ENCODE measurements at regions not wholly inside any gene's neighbourhood (a gene's known extent, or its start where the extent isn't known, plus 50 kb on each side); places are given as distances from the start of the nearest gene placed in this dataset.
A peak's percentile ranks its signal among the peaks of the same experiment; 100 is the strongest.

- no peak for ATAC-seq
- TF ChIP-seq ZNF8 (CRISPR knock-in tag; IDR thresholded peaks at IDR 0.05), result no peak
- no peak for TF ChIP-seq GLIS3 (CRISPR knock-in tag; IDR thresholded peaks at IDR 0.05)
- TF ChIP-seq CREB5 (CRISPR knock-in tag; IDR thresholded peaks at IDR 0.05; ENCODE audit: low read depth), result no peak
- TF ChIP-seq ZFP30 (CRISPR knock-in tag; IDR thresholded peaks at IDR 0.05), result no peak
- TF ChIP-seq ISL1 (CRISPR knock-in tag; IDR thresholded peaks at IDR 0.05), result no peak
- no peak for TF ChIP-seq ESRRG (CRISPR knock-in tag; IDR thresholded peaks at IDR 0.05)
- no peak for TF ChIP-seq CSDC2 (CRISPR knock-in tag; IDR thresholded peaks at IDR 0.05)
- TF ChIP-seq TOX (CRISPR knock-in tag; IDR thresholded peaks at IDR 0.05; ENCODE audit: borderline replicate concordance), result no peak
- TF ChIP-seq RARB (CRISPR knock-in tag; IDR thresholded peaks at IDR 0.05), result no peak
- no peak for TF ChIP-seq TSHZ2 (CRISPR knock-in tag; IDR thresholded peaks at IDR 0.05)
Measured at GRCh38 chr14:95608637-95609235, 73.9 kb downstream of the GLRX5 start.

GRCh38 chr14:95609398-95609990 lies 74.6 kb downstream of the GLRX5 start:
- ATAC-seq, result peak; percentile 73

GRCh38 chr14:95611293-95611880 lies 74.8 kb upstream of the TCL1B start:
- TF ChIP-seq PATZ1 (CRISPR knock-in tag; IDR thresholded peaks at IDR 0.05; ENCODE audit: borderline replicate concordance) (no peak), CREB5 (CRISPR knock-in tag; IDR thresholded peaks at IDR 0.05; ENCODE audit: low read depth) (no peak), TOX (CRISPR knock-in tag; IDR thresholded peaks at IDR 0.05; ENCODE audit: borderline replicate concordance) (no peak), GLIS3 (CRISPR knock-in tag; IDR thresholded peaks at IDR 0.05) (no peak), RARB (CRISPR knock-in tag; IDR thresholded peaks at IDR 0.05) (no peak), ESRRG (CRISPR knock-in tag; IDR thresholded peaks at IDR 0.05) (no peak), PPARA (CRISPR knock-in tag; IDR thresholded peaks at IDR 0.05; ENCODE audit: borderline replicate concordance) (no peak), ISL1 (CRISPR knock-in tag; IDR thresholded peaks at IDR 0.05) (no peak), ZC3H10 (CRISPR knock-in tag; IDR thresholded peaks at IDR 0.05) (no peak), ARNTL (CRISPR knock-in tag; IDR thresholded peaks at IDR 0.05; ENCODE audit: borderline replicate concordance, low read depth) (no peak)
- ATAC-seq, result no peak

More at GRCh38 chr14:95609398-95609990, 74.6 kb downstream of the GLRX5 start:
- TF ChIP-seq SNAI2 (CRISPR knock-in tag; IDR thresholded peaks at IDR 0.05) (no peak), OSR1 (CRISPR knock-in tag; IDR thresholded peaks at IDR 0.05) (no peak), PPARA (CRISPR knock-in tag; IDR thresholded peaks at IDR 0.05; ENCODE audit: borderline replicate concordance) (no peak), GLIS3 (CRISPR knock-in tag; IDR thresholded peaks at IDR 0.05) (no peak)

- no peak for ATAC-seq
- TF ChIP-seq TCF4 (CRISPR knock-in tag; IDR thresholded peaks at IDR 0.05; ENCODE audit: borderline replicate concordance), result no peak
- TF ChIP-seq GLIS3 (CRISPR knock-in tag; IDR thresholded peaks at IDR 0.05), result no peak
- no peak for TF ChIP-seq ZNF8 (CRISPR knock-in tag; IDR thresholded peaks at IDR 0.05)
- no peak for TF ChIP-seq CSRNP3 (CRISPR knock-in tag; IDR thresholded peaks at IDR 0.05)
- TF ChIP-seq ARNTL (CRISPR knock-in tag; IDR thresholded peaks at IDR 0.05; ENCODE audit: borderline replicate concordance, low read depth), result no peak
- TF ChIP-seq ZC3H10 (CRISPR knock-in tag; IDR thresholded peaks at IDR 0.05), result no peak
- TF ChIP-seq ZNF565 (CRISPR knock-in tag; conservative IDR thresholded peaks at IDR 0.05; ENCODE audit: low read depth), result no peak
- no peak for TF ChIP-seq CSDC2 (CRISPR knock-in tag; IDR thresholded peaks at IDR 0.05)
- no peak for TF ChIP-seq PATZ1 (CRISPR knock-in tag; IDR thresholded peaks at IDR 0.05; ENCODE audit: borderline replicate concordance)
- TF ChIP-seq ZFP30 (CRISPR knock-in tag; IDR thresholded peaks at IDR 0.05), result no peak
- no peak for TF ChIP-seq TOX (CRISPR knock-in tag; IDR thresholded peaks at IDR 0.05; ENCODE audit: borderline replicate concordance)
Measured at GRCh38 chr14:95614349-95614748, 71.9 kb upstream of the TCL1B start.
